Neutrophil (primary cell): ENCODE measurements at regions not wholly inside any gene's neighbourhood (a gene's known extent, or its start where the extent isn't known, plus 50 kb on each side); places are given as distances from the start of the nearest gene placed in this dataset.
"Not testable (repeated sequence)": the region's sequence is repeated elsewhere in the genome, so short reads cannot be mapped to it uniquely, and the experiment has no call there.

Experiments
- H3K27ac ChIP-seq: fragments of 200-600 bp; sonication (generic); 2 replicates; pipeline ENCODE4 v1.5.1; 2016; ENCODE audit warnings: mild to moderate bottlenecking, moderate library complexity
- H3K27me3 ChIP-seq: fragments of 200-600 bp; sonication (generic); 2 replicates; pipeline ENCODE4 v1.6.0; 2016; ENCODE audit warnings: mild to moderate bottlenecking
- H3K36me3 ChIP-seq: fragments of 200-600 bp; sonication (generic); 2 replicates; pipeline ENCODE4 v1.5.1; 2017
- H3K4me1 ChIP-seq, 2 experiments: fragments of 200-600 bp in 1 of 2; sonication (generic) in 1 of 2; 1 replicate in 1 of 2; 2 replicates in 1 of 2; pipeline versions ENCODE4 v1.5.1 to v1.6.1; 2013 to 2016; ENCODE audit warnings: low read depth in 1 of 2, low read length in 1 of 2, mild to moderate bottlenecking in 1 of 2, moderate library complexity in 1 of 2; ENCODE audit not compliant: control insufficient read depth in 1 of 2, insufficient read depth in 1 of 2
- H3K4me3 ChIP-seq, 2 experiments: fragments of 200-600 bp in 1 of 2; sonication (generic) in 1 of 2; 1 replicate in 1 of 2; 2 replicates in 1 of 2; pipeline ENCODE4 v1.5.1; 2013 to 2016; ENCODE audit warnings: low read depth in 1 of 2, low read length in 1 of 2, mild to moderate bottlenecking in 1 of 2, moderate library complexity in 1 of 2
- H3K9me3 ChIP-seq: fragments of 200-600 bp; sonication (generic); 2 replicates; pipeline ENCODE4 v1.5.1; 2016
- CTCF ChIP-seq: fragments of 200-600 bp; sonication (generic); IDR thresholded peaks from 2 replicates; pipeline ENCODE4 v1.5.1; 2016; ENCODE audit warnings: antibody characterized with exemption

DNA sequence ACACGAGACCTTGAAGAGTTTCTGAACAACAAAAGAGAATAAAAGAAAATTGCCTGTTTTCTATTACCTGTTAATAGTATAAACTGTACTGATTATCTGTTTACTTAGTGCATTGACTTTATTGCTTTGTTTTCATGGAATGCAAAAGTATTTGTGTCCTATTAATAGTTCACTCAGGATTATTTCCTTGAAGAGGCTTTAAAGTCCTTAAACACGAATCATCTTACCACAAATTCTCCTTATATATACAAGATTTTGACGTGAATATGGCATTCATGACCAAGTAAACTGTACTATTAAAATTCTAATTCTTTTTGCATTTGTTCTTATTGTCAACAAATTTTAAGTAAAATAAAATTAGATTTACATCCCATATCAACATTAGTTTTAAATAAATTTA is 513.0 kb downstream of the NTRK3 start:
- H3K9me3 ChIP-seq, result no peaks in the 10 kb centered on the region
- H3K36me3 ChIP-seq, result no peaks in the 10 kb centered on the region
- H3K27ac ChIP-seq, result no peak overlapping the region
- no peaks in the 10 kb centered on the region for H3K27me3 ChIP-seq
- H3K4me3 ChIP-seq, result no peak overlapping the region
- no peaks in the 10 kb centered on the region for H3K4me1 ChIP-seq
- TF ChIP-seq CTCF, result no peak

DNA sequence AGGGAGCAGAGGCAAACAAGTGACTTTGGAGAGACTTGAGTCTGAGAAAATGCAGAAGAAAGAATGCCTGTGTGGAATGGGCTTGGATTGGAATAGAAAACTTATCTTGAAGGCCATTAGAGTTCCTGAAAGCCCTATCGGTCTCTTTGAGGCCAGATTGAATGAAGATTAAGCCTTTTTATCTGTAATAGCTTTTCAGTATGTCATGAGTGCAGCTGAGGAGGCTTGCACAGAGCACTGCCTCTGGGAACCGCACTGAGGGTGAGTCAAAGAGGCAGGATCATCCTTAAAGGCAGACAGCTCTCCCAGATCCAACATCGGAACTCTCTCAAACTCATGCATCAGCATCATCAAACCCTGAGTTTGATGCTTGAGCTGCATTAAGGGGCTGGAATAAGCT is 515.2 kb downstream of the NTRK3 start:
- no peak overlapping the region for H3K4me3 ChIP-seq
- H3K27ac ChIP-seq, result no peak overlapping the region
- H3K36me3 ChIP-seq, result no peaks in the 10 kb centered on the region
- no peak for TF ChIP-seq CTCF
- H3K9me3 ChIP-seq, result no peaks in the 10 kb centered on the region
- H3K27me3 ChIP-seq, result no peaks in the 10 kb centered on the region
- no peaks in the 10 kb centered on the region for H3K4me1 ChIP-seq

DNA sequence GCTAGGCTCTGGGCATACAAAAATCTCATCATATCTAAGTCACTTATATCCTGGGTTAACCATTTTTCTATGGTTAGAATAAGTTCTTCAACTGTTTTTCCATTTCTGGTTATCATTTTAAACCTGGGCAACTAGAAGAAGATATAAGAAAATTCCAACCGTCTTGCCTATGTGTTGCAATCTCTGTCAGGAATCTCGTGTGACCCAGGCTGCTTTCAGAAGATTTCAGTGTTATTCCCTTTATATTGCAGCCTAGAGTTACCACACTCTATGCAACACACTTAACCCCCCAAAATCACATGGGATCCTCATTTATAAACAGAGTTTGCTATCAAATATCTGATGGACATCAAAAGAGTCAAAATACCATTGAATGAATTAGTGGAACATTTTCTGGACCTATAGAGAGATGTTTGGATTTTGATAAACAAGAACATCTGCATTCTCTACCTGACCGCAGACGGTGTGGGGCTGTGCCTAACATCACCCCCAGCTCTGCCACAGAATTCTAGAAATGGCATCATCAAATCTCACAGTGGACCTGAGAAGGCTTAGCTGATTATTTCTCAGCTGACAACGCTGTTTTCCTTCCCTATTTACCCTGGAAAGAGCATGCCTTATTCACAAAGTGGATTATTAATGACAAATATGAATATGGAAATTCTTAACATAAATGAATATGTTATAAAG is 515.7 kb downstream of the NTRK3 start:
- H3K9me3 ChIP-seq, result no peaks in the 10 kb centered on the region
- H3K27ac ChIP-seq, result no peak overlapping the region
- TF ChIP-seq CTCF, result no peak
- H3K36me3 ChIP-seq, result no peaks in the 10 kb centered on the region
- no peak overlapping the region for H3K4me3 ChIP-seq
- no peaks in the 10 kb centered on the region for H3K4me1 ChIP-seq
- no peaks in the 10 kb centered on the region for H3K27me3 ChIP-seq

- H3K27ac ChIP-seq, result no peak overlapping the region
- no peaks in the 10 kb centered on the region for H3K4me1 ChIP-seq
- H3K4me3 ChIP-seq, result no peak overlapping the region
- no peaks in the 10 kb centered on the region for H3K9me3 ChIP-seq
- no peak for TF ChIP-seq CTCF
- no peaks in the 10 kb centered on the region for H3K36me3 ChIP-seq
- H3K27me3 ChIP-seq, result no peaks in the 10 kb centered on the region
Measured at GRCh38 chr15:87739866-87740265, 516.7 kb downstream of the NTRK3 start.

DNA sequence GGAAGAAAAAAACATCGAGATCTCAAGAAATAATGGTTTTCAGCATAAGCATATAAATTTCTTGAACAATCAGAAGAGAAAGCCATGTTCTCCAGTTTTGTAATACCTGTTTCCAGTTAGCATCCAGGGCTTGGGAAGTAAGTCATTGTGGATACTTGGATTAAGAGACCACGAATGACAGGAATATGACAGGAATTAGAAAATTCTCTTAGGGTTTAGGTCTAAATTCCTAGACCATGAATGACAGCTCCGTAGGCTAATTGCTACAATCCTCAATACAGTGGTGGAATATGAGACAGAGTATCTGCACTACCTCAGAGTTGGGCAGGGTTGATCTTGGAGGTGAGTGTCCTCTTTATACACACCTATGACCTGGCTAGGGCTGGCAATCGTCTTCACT is 517.5 kb downstream of the NTRK3 start:
- Histone ChIP-seq H3K27ac (no peak overlapping the region), H3K27me3 (no peaks in the 10 kb centered on the region), H3K36me3 (no peaks in the 10 kb centered on the region), H3K4me3 (no peak overlapping the region), H3K4me1 (no peaks in the 10 kb centered on the region), H3K9me3 (no peaks in the 10 kb centered on the region)
- no peak for TF ChIP-seq CTCF

GRCh38 chr15:87737460-87737859 is 519.1 kb downstream of the NTRK3 start:
- H3K27me3 ChIP-seq, H3K4me3 ChIP-seq, H3K9me3 ChIP-seq, H3K4me1 ChIP-seq, H3K27ac ChIP-seq, H3K36me3 ChIP-seq: not testable (repeated sequence)
